HG02588 (cell line): ENCODE measurements at regions not wholly inside any gene's neighbourhood (a gene's known extent, or its start where the extent isn't known, plus 50 kb on each side); places are given as distances from the start of the nearest gene placed in this dataset.
"Not testable (repeated sequence)": the region's sequence is repeated elsewhere in the genome, so short reads cannot be mapped to it uniquely, and the experiment has no call there.

Source experiments
- ATAC-seq: cut with Tn5 transposase; IDR thresholded peaks from one replicate; pipeline ENCODE4 v1.9.1; 2021; ENCODE audit warnings: mild to moderate bottlenecking, moderate library complexity; ENCODE audit not compliant: unreplicated experiment

GRCh38 chr5:135102716-135103574, 68.9 kb upstream of the PITX1 start:
- ATAC-seq: no peak

GRCh38 chr5:135100431-135100830, 66.4 kb upstream of the PITX1 start:
- ATAC-seq: no peak

GRCh38 chr5:135100011-135100410, 66.0 kb upstream of the PITX1 start:
- ATAC-seq: no peak

- ATAC-seq: no peak
Observed at GRCh38 chr5:135097390-135097789, 63.4 kb upstream of the PITX1 start.

- no peak for ATAC-seq
Observed at GRCh38 chr5:135095871-135096270, 61.8 kb upstream of the PITX1 start.

- ATAC-seq: no peak
Observed at GRCh38 chr5:135095052-135095715, 61.2 kb upstream of the PITX1 start.

- ATAC-seq: no peak
Observed at GRCh38 chr5:135094339-135095051, 60.5 kb upstream of the PITX1 start.

GRCh38 chr5:135093483-135093882, 59.5 kb upstream of the PITX1 start:
- ATAC-seq: not testable (repeated sequence)

GRCh38 chr5:135092476-135092875, 58.4 kb upstream of the PITX1 start:
- ATAC-seq: no peak

GRCh38 chr5:135091286-135091685, 57.3 kb upstream of the PITX1 start:
- ATAC-seq: no peak

GRCh38 chr5:135089912-135090311, 55.9 kb upstream of the PITX1 start:
- ATAC-seq: no peak

- no peak for ATAC-seq
Observed at GRCh38 chr5:135088911-135089310, 54.9 kb upstream of the PITX1 start.

GRCh38 chr5:135087950-135088349, 53.9 kb upstream of the PITX1 start:
- ATAC-seq: no peak

GRCh38 chr5:135085936-135086725, 52.1 kb upstream of the PITX1 start:
- ATAC-seq: no peak

GRCh38 chr5:135085133-135085935, 51.3 kb upstream of the PITX1 start:
- no peak for ATAC-seq
